HFF-Myc (cell line): ENCODE measurements at regions not wholly inside any gene's neighbourhood (a gene's known extent, or its start where the extent isn't known, plus 50 kb on each side); places are given as distances from the start of the nearest gene placed in this dataset.
"Not testable (repeated sequence)": the region's sequence is repeated elsewhere in the genome, so short reads cannot be mapped to it uniquely, and the experiment has no call there.

ENCODE experiments used
- DNase-seq: peaks from one replicate; pipeline ENCODE4 v3.0.0-alpha.2; 2011; ENCODE audit warnings: low read depth; ENCODE audit errors: extremely low read depth
- H3K4me3 ChIP-seq: replicated peaks from 2 replicates; pipeline ENCODE4 v1.5.1; 2011; ENCODE audit warnings: low read depth, mild to moderate bottlenecking, control low read depth, low read length
- TF ChIP-seq, protein P1 (sequence below): IDR thresholded peaks from 2 replicates; pipeline ENCODE4 v1.5.1; 2012; ENCODE audit warnings: mild to moderate bottlenecking, low read depth, low read length, control low read depth; ENCODE audit errors: missing control alignments

GRCh38 chr4:115505326-115505725, 391.9 kb upstream of the NDST4 start:
- no peak overlapping the region for H3K4me3 ChIP-seq
- no peak for DNase-seq
- TF ChIP-seq, protein P1, sequence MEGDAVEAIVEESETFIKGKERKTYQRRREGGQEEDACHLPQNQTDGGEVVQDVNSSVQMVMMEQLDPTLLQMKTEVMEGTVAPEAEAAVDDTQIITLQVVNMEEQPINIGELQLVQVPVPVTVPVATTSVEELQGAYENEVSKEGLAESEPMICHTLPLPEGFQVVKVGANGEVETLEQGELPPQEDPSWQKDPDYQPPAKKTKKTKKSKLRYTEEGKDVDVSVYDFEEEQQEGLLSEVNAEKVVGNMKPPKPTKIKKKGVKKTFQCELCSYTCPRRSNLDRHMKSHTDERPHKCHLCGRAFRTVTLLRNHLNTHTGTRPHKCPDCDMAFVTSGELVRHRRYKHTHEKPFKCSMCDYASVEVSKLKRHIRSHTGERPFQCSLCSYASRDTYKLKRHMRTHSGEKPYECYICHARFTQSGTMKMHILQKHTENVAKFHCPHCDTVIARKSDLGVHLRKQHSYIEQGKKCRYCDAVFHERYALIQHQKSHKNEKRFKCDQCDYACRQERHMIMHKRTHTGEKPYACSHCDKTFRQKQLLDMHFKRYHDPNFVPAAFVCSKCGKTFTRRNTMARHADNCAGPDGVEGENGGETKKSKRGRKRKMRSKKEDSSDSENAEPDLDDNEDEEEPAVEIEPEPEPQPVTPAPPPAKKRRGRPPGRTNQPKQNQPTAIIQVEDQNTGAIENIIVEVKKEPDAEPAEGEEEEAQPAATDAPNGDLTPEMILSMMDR, result no peak

- TF ChIP-seq, protein P1, result no peak
- no peak overlapping the region for H3K4me3 ChIP-seq
- DNase-seq, result no peak
Measured at GRCh38 chr4:115501656-115502055, 388.2 kb upstream of the NDST4 start.

GRCh38 chr4:115493770-115494169, 380.4 kb upstream of the NDST4 start:
- DNase-seq, H3K4me3 ChIP-seq: not testable (repeated sequence)

- TF ChIP-seq, protein P1, result no peak
Measured at GRCh38 chr4:115491686-115492085, 378.3 kb upstream of the NDST4 start.

DNA sequence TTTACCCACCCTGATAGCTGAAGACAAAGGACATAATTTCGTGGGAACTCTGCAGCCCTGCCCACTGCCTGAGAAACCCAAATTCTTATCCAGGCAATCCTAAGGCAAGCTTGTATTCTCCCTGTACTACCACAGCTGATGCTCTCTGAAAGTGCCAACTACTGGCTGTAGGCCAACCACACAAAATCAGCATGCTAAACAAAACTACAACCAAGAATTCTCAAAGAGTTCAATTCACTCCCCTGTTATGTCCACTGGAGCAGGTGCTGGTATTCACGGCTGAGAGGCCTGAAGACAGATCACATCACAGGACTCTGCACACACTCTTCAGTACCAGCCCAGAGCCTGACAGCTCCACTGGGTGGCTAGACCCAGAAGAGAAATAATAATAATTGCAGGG, 375.9 kb upstream of the NDST4 start:
- TF ChIP-seq, protein P1, result no peak
- DNase-seq, result no peak
- H3K4me3 ChIP-seq, result no peak overlapping the region

More at GRCh38 chr4:115491686-115492085, 378.3 kb upstream of the NDST4 start:
- no peak for DNase-seq
- no peak overlapping the region for H3K4me3 ChIP-seq

DNA sequence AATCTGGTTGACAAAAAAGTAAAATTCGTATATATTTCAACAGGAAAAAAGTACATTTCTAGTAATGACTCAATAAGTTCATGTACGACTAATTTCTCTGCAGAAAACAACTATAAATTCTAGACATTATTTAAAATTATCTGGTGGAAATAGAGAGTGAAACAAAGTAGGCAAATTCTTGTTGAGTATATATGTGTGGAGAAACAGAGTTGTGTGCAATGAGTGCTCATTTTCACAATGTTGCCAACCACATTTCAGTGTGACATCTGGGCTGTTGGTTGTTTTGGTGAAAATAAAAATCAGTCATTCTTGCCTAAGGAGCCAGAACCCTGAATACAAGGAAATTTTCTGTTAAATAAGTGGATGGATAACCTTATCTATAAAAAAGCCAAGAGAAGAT, 372.0 kb upstream of the NDST4 start:
- no peak for DNase-seq
- TF ChIP-seq, protein P1, result no peak
- no peak overlapping the region for H3K4me3 ChIP-seq

DNA sequence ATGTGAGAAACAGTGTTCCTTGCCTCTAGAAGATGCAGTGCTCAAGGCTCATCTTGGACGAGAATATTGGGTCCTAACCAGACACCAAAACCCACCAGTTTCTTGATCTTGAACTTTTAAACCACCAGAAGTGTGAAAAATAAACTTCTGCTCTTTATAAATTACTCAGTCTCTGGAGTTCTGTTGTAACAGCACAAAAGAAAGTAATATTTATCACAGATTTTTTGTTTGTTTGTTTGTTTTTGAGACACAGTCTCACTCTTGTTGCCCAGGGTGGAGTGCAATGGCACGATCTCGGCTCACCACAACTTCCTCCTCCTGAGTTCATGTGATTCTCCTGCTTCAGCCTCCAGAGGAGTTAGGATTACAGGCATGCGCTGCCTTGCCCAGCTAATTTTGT, 371.1 kb upstream of the NDST4 start:
- H3K4me3 ChIP-seq, result no peak overlapping the region
- no peak for DNase-seq
- TF ChIP-seq, protein P1, result no peak
